HG03159 (cell line): ENCODE measurements at regions not wholly inside any gene's neighbourhood (a gene's known extent, or its start where the extent isn't known, plus 50 kb on each side); places are given as distances from the start of the nearest gene placed in this dataset.
"Not testable (repeated sequence)": the region's sequence is repeated elsewhere in the genome, so short reads cannot be mapped to it uniquely, and the experiment has no call there.

Experiments used
- ATAC-seq: cut with Tn5 transposase; IDR thresholded peaks from one replicate; pipeline ENCODE4 v1.9.1; 2021; ENCODE audit warnings: mild to moderate bottlenecking, moderate library complexity; ENCODE audit not compliant: unreplicated experiment

- ATAC-seq, result no peak
Observed at GRCh38 chr11:37286890-37287289, 688.9 kb upstream of the RAG2 start.

- ATAC-seq, result no peak
Observed at GRCh38 chr11:37282367-37282766, 684.3 kb upstream of the RAG2 start.

- no peak for ATAC-seq
Observed at GRCh38 chr11:37280200-37280599, 682.2 kb upstream of the RAG2 start.

GRCh38 chr11:37277896-37278465, 679.9 kb upstream of the RAG2 start:
- no peak for ATAC-seq

GRCh38 chr11:37264783-37265182, 666.7 kb upstream of the RAG2 start:
- no peak for ATAC-seq

- ATAC-seq, result no peak
Observed at GRCh38 chr11:37264060-37264459, 666.0 kb upstream of the RAG2 start.

GRCh38 chr11:37263467-37263866, 665.4 kb upstream of the RAG2 start:
- ATAC-seq, result not testable (repeated sequence)

- ATAC-seq, result no peak
Observed at GRCh38 chr11:37259734-37260133, 661.7 kb upstream of the RAG2 start.

GRCh38 chr11:37248145-37248544, 650.1 kb upstream of the RAG2 start:
- no peak for ATAC-seq

GRCh38 chr11:37246092-37246491, 648.1 kb upstream of the RAG2 start:
- not testable (repeated sequence) for ATAC-seq

- no peak for ATAC-seq
Observed at GRCh38 chr11:37230865-37231264, 632.8 kb upstream of the RAG2 start.

GRCh38 chr11:37223962-37224361, 625.9 kb upstream of the RAG2 start:
- ATAC-seq, result no peak

GRCh38 chr11:37203006-37203405, 605.0 kb upstream of the RAG2 start:
- ATAC-seq, result no peak

GRCh38 chr11:37199082-37199481, 601.0 kb upstream of the RAG2 start:
- no peak for ATAC-seq

GRCh38 chr11:37184326-37184725, 586.3 kb upstream of the RAG2 start:
- ATAC-seq, result no peak

GRCh38 chr11:37182031-37182430, 584.0 kb upstream of the RAG2 start:
- ATAC-seq, result no peak

GRCh38 chr11:37177721-37178120, 579.7 kb upstream of the RAG2 start:
- no peak for ATAC-seq

GRCh38 chr11:37171451-37171850, 573.4 kb upstream of the RAG2 start:
- no peak for ATAC-seq

GRCh38 chr11:37170311-37170710, 572.3 kb upstream of the RAG2 start:
- no peak for ATAC-seq

GRCh38 chr11:37145434-37145833, 547.4 kb upstream of the RAG2 start:
- ATAC-seq, result not testable (repeated sequence)

GRCh38 chr11:37142591-37142990, 544.6 kb upstream of the RAG2 start:
- ATAC-seq, result no peak

- no peak for ATAC-seq
Observed at GRCh38 chr11:37141707-37142106, 543.7 kb upstream of the RAG2 start.

GRCh38 chr11:37135606-37136005, 537.6 kb upstream of the RAG2 start:
- not testable (repeated sequence) for ATAC-seq
